GM04503 (cell line): ENCODE measurements at regions not wholly inside any gene's neighbourhood (a gene's known extent, or its start where the extent isn't known, plus 50 kb on each side); places are given as distances from the start of the nearest gene placed in this dataset.

Source experiments
- DNase-seq: peaks from one replicate; pipeline ENCODE4 v3.0.0-alpha.2; 2012; ENCODE audit warnings: low read depth

DNA sequence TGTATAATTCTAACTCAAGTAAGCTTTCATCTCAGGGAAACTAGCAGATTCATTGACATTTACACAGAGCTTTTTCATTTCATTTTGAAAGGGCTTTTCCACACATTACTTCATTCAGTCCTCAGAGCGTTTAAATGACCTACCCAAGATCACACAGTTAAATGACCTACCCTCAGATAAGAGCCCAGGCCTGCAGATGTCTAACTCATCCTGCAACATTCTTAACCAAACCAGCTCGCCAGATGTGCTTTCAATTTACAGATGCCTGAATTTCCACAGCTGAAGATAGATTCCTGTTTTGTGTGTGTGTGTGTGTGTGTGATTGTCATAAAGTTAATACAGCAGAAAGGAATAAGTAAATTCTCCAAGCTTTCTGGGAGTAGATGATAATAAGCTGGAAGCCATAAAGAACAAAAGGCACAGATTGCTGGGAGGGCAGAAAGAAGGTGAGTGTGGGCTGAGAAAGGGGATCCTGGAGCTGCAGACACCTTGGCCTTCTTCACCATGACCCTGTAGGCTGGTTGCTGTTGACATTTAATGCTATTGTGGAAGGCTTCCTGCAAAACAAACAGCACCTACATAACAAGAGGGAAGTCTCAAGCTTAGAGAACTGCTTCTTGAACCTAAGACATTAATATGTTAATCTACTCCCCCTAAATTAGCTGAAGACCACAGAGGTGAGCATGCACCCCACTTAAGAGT is 489.7 kb upstream of the CELF2 start:
- no peak for DNase-seq

DNA sequence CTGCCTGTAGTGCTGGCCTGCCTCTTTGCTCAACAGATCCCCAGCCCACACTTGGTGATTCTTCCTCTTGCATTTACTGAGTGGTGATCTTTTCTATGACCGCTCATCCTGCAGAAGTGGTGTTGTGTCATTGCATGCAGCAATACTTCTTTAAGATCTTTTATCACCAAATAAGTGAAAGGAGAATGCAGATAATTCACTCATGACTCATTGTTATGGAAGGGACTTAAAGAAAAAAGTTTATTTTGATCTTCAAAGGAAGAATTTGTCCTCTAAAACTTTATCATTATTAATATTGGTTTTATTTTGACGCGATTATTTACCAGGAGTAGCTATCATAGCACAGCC is 489.1 kb upstream of the CELF2 start:
- DNase-seq = no peak

DNA sequence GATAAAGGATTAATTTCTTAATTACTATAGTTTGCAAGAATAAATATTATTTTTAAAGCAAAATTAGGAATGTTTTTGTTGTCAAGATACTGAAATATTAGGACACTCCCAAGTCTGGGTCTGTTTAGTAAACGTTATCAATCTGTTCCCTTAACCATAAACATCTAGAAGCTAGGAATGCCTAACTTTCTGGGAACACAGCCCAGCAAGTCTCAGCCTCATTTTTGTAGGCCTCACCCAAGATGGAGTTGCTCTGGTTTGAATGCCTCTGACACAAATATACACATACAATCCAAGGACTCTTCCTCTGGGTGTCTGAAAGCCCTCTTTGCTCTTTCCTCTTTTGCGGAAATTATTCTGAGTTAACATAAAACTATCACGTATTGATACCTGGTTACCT is 487.4 kb upstream of the CELF2 start:
- DNase-seq = no peak

DNA sequence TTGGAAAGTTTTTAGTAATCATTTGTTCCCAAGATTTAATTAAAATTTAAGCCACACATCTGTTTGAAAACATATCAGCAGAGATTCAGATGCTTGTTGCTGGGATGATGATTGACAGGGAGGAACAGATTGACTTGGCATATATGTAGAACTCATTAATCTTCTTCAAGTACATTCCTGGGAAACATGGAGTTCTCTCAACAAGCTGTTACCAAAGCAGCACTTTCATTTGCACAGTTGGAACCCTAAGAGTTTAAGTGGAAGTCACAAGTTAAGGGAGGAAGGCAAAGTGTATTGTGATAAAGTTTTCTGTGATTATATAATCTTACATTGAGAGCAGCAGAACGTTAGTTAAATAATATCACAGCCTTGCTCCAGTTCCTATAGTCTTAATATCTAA is 485.4 kb upstream of the CELF2 start:
- DNase-seq = no peak

DNA sequence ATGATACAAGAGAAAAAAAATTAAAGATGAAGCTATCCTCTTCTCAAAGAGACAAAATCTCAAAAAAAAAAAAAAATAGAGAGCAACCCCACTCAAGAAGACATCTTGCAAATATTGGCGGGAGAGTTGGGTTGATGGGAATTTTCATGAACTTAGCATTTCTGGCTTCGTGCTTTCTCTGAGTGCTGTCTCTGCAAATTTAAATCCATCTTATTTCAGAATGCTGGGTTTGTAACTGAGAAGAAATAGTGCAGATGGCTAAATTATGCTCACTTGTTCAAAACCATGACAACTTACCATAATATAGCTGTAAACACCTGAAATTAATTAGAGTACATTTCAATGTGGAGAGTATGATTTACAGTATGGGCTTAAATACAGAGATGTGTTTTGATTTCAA is 484.8 kb upstream of the CELF2 start:
- no peak for DNase-seq

DNA sequence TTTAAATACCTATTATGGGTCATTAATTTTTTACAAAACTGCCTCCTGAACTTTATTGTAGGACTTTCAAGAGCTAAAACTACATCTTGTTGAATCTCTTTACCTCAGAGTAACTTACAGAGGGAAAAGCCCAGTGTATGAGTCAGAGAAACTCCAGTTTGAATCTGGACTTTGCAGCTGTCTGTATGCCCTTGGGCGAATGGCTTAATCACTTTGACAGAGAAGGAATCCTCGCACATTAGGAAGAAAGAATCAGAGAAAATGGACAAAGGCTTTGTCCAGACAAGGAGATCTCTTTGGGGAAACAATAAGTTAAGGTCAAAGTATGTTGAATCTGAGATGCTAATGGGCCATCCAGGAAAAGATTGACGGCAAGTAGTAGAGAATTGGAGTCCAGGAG is 484.2 kb upstream of the CELF2 start:
- DNase-seq = peak; percentile 1

DNA sequence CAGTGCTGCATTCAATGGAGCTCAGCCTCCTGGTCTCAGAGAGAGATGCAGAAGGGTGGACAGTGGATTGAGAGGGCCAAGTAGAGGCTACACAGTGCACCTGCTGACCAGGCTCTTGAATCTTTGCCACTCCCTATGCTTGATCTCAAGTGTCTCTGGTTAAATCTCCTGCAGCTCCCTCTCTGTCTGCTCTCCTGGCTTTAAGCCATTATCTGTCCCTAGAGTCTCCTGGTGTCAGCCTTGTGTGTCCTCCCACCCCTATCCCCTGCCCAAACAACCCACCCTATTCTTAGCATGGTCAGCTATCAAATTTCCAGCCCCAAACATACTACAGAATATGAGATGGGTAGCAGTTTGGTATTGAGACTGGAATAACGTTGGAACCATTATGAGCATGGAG is 479.3 kb upstream of the CELF2 start:
- no peak for DNase-seq

DNA sequence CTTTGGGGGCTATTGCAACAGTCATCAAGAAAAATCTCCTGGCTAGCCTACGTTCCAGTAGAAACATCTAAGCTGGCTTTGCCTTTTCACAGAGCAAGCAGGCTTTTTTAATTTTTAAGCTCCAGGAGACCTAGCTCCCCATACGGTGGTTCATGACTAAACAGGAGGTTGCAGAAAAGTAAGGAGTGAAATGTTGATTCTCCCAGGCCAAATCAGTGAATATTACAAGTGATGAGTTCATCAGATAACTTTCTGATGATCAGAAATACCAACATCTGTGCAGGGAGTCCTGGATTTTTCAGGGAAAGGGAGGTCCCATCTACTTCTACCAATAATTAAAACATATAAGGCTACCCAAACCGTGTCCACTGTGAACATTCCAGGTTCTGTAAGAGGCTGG is 477.3 kb upstream of the CELF2 start:
- DNase-seq = no peak

DNA sequence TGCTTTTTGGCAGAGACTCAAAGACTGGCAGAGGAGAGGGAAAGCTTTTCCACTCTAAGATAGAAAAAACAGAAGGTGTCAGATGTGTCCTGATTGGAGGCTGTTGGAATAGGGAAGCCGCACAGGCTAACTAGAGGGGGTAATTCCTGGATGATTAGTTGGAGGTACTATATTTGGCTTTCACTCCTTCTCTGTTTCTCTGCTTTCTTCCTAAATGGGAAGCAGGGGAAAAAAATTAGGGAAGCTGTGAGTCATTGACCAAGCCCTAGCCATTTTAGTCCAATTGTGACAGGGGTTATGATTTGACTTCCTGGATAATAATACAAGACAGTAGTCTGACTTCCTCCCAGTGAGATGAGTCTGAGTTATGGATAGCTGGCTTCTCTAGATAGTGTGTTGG is 475.2 kb upstream of the CELF2 start:
- no peak for DNase-seq

DNA sequence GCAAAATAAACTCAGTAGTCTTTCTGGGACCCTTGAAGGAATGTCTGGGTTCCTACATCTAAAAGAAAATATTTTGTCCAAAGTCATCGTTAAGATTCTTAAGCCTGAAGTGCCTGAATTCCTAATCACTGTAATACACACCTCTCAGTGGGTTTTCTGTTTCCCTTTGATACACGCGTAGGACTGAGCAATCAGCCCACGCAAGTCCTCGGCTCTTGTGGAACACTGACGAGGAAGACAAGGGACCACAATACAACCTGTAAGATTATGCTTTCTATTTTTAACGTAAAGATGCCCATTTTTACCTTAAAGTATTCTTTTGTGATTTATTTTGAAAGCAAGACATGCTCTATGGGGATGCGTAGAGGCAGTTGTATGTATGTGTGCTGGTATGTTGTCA is 472.8 kb upstream of the CELF2 start:
- DNase-seq = no peak

DNA sequence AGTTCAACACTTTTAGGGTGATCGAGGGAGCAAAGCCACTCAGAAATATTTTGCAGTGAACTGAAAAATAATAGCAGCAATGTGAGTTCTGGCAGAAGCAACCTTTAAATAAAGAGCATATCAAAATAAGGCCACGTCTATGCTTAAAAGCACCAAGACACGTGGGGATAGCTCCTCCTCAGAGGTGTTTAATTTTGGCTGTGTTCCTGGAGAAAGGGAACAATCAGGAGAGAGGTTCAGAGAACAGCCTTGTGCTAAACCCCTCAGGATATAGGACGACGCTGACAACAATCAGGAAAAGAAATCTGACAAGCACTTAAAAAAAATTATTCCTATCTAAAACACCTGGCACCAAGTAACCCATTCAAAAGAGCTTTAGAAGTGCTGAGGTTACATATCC is 471.9 kb upstream of the CELF2 start:
- no peak for DNase-seq

DNA sequence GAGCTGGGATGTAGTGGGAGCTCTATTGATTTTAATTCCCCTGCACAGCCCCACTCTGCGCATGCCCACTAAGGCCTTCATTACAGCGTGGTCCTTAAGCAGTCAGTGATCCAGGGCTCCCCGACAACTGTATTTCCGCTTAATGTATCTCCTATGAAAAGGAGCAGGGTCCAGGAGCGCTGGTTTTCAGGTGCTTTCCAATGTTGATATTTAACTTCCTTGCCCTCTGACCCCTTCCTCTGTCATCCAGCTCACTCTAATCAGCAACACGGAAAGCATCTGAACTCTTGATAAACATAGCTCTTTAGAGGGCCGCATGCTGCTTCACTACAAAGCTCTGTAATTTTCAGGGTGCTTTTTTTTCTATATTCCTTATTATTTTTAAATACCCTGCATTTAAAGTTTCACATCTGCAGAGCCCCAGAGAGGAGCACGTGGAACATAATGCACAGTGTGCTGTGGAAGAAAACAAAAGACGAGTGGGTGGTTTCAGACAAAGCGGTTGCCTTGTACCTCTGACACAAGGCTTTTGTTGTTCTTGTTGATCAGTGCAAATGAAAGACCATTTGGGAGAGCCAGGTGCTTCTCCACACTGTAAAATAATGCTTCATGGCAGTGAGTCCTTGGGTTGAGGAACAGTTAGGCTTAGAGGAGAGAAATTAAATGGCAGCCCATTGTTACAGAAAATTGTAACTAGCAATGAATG is 465.9 kb upstream of the CELF2 start:
- DNase-seq = no peak

DNA sequence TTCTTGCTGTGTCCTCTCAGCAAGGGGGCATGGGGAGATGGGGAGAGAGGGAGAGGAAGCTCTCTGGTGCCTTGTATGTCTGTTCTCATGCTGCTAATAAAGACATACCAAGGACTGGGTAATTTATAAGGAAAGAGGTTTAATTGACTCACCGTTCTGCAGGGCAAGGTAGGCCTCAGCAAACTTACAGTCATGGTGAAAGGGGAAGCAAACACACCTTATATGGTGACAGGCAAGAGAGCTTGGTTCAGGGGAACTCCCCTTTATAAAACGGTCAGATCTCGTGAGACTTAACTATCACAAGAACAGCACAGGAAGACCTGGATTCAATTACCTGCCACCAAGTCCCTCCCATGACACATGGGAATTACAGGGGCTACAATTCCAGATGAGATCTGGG is 464.7 kb upstream of the CELF2 start:
- no peak for DNase-seq

DNA sequence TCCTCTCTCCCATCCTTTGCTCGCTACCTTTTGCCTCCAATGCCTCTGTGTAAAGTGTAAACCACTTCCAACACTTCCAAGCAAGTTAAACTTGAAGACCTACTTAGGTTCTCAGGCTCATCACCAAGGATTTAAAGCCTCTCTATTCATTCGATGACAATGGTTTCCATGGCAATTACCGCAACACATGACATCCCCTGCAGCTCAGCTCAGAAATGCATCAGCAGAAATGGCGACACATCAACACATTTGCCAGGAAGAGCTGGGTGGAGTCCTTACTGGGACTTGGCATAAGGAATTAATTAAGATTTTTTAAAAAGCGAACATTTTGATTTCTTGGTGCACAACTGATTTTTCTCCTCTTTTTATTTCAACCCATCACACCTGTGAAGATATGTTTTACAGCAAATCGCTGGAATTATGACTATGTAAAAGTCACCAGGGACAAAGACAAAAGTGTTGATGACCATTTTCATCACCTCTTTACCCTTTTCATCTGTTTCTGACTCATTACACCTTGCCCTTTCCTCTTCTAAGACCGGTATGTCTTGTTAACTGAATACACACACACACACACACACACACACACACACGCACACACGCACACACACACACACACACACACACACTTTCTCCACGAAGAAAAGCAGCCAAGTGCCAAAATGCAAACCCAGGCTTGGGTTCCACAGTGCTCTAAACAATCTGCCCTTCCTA is 453.4 kb upstream of the CELF2 start:
- peak; percentile 0 for DNase-seq

DNA sequence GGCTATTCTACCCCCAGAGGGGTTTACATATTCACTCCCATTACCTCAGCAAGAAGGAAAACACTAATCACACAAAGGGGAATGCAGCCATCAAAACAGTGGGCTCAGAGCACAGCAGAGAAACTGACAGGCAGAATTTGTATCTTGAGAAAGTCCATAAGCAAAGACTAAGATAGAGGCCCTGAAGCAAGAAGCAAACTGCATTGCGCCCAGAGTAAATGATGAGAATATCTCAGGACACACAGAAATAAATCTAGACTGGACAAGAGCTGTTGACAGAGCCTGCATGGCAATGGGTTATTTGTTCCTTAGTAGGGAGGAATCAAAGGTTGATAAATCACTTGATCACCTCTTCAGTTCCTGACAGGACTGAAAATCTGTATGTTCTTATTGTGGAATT is 440.7 kb upstream of the CELF2 start:
- no peak for DNase-seq

DNA sequence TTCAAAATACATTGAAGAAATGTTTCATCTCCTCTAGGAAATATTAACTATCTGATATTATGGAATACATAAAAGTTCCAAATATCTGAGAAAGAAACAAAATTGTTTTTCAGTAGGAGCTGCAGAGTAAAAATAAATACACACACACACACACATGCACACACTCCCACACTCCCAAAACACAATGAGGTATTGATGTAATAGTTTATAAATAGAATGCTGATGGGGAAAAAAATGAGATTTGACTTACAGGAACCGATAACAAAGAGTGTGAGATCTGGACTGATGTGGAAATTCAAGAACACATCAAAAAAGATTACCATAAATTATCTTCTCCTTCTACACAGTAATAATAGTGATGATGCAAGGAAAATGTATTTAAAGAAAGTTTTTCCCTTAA is 438.0 kb upstream of the CELF2 start:
- DNase-seq = no peak

DNA sequence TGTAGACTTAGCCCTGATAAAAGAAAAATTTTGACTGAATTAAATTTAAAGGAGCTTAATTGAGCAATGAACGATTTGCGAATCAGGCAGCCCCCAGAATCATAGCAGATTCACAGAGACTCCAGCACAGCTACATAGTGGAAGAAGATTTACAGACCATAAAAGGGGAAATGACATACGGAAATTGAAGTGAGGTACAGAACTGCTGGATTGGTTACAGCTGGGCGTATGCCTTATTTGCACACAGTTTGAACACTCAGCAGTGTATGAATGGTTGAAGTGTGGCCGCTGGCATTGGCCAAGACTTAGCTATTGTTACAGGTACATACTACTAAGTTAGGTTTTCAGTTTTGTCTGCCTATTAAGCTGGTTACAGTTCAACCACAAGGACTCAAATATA is 433.5 kb upstream of the CELF2 start:
- DNase-seq = no peak

DNA sequence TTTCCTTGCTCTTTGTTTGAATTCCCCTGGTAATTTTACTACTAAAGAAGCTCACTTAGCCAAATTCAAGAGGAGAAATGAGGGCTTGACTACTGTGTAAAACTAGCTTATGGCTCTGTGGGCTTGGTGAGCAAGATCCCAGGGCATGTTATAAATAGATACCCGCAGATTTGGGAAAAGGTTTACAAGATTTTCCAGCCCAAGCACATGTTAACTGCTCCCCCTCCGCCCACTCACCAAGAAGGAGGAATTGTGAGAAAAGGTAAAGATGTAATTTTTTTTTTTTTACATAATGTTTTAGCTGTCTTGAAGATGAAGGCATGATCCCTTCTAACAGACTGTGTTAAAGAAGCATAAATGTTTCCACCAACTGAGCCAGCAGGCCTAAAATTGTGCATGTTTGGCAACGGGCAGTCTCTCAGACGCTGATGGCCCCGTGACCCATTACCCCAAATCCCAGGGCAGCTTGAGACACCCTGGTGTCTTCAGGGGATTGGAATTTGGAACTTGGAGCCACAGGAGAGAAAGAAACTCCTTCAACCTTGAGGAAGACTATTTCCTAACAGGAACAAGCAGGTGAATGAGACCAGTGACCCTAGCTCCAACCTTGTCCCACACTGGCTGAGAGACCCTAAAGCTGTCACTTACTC is 429.8 kb upstream of the CELF2 start:
- DNase-seq = no peak

DNA sequence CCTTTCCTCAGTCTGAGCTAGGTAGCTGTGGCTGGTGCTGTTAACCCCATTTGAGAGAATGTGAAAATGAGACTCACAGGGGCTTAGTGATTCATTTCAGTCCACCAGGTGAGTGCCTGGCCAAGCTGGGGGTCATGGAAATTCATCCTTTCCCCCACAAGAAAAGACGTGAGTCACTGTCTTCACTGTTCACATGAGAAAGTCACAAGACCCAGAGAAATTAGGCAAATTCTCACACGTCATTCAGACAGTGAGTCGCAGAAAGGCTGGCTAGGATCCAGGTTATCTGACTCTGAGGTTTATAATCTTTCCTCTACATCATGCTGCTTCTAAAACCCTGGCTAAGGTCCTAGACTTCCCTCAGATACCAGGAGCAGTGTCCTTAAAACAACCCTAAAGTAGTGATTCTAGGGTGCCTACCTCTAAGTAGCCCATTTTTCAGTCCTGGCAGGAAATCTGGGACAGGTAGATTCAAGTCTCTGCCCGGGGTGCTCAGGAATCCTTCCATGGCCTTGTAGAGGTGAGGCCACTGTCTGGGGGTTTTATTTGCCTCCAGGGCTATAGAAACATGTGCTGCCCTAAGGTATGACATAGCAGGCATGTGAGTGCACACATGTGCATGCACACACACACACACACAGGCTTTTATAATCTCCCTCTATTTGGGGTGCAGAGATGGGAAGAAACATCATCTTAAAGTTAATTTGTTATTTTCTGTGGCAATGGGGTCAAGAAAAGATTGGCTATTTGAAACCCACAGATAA is 427.9 kb upstream of the CELF2 start:
- DNase-seq = peak; percentile 8

DNA sequence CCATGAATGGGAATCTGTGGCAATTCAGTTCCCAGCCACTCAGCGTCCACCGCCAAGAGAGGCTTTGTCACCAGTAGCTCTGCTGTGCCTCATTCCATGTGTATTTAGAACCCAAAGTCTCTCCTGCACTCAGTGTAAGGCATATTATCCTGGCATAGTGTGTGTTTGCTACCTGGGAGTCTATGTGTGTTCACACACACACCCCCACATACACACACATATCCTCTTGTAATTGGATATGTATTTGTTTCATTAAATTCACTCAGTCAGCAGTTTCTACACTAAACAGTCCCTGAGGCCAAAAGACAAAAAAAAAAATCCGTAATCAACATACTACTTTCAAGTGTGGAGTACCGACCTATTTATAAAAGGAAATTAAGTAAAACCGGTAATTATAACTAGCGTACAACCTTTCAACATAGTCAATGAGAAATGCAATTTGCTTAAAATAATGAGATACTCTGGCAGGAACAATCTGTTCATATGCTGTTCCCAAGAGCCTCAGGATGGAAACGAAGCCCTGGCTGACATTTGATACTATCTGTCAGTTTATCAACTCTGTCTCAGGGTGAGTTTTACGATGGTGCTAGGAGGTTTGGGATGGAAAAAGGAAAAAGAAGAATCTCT is 425.8 kb upstream of the CELF2 start:
- DNase-seq = no peak

DNA sequence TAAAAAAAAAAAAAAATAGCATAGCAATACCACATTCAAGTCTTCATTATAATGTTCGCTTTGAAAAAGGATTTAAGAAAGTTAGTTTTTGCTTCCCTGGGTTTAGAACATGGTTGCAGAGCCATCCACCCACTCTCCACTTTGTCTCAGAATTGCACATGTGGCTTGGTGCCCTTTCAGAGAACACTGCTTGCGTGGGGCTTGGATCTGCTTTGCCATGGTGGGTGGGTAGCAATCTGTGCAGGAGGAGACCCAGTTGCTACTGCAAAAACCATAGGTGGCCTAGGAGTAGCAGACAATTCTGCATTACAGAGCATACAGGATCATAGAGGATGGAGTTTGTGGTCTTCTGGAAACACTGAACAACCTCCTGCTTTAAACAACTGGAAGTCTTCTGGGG is 421.4 kb upstream of the CELF2 start:
- no peak for DNase-seq

DNA sequence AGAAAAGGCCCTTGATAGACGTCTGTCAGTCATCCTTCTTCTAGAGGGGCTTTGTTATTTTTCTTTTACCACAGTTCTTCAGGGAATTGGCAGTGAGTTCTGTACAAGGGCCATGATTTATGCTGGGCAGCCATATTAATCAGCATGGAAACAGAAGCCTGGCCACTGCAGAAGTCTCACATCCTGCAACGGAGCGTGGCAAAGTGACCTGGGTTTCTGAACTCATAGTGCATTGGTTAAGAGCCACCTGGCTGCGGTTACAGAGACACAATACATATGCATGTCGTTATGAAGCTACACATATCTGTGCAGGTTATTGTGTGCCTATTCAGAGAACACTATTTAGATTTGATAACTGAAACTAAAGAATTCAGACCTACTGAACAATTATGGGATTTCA is 419.4 kb upstream of the CELF2 start:
- DNase-seq = no peak
